ENCODE measurements at regions not wholly inside any gene's neighbourhood (a gene's known extent, or its start where the extent isn't known, plus 50 kb on each side); places are given as distances from the start of the nearest gene placed in this dataset.

DNA sequence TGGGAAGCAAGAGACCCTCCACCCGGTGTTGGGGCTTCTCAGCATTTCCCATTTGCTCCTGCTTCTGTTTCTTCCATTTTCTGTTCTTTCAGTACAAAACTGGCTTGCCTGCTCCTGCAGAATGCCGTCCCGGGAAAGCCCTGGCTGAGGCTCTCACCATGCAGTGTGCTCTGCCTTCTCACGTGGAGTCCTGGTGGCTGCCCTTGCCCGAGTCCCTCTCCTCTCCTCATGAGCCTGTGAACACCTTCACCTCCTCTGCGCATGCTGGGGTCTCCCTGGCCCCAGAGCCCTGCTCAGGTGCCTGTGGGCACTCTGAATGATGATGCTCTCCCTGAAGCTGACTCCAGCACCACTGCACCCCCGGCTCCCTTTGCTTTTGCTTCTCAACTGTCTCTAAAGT, 752.0 kb downstream of the QKI start:
- DNase-seq (ENCODE audit: low read depth, low spot score), result no peak

- DNase-seq (ENCODE audit: low read depth, low spot score), result no peak
Observed at GRCh38 chr6:164164876-164165275, 750.4 kb downstream of the QKI start.

GRCh38 chr6:164163239-164163638, 748.7 kb downstream of the QKI start:
- no peak for DNase-seq (ENCODE audit: low read depth, low spot score)

DNA sequence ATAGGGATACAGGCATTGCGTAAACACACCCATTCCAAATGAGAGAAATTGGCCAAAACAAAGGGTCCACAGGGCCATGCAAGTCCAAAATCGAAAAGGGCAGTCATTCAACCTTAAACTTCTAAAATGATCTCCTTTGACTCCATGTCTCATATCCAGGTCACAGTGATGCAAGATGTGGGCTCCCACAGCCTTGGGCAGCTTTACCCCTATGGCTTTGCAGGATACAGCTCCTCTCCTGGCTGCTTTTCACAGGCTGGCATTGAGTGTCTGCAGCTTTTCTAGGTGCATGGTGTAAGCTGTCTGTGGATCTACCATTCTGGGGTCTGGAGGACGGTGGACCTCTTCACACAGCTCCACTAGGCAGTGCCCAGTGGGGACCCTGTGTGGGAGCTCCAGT, 744.5 kb downstream of the QKI start:
- DNase-seq (ENCODE audit: low read depth, low spot score), result no peak

DNA sequence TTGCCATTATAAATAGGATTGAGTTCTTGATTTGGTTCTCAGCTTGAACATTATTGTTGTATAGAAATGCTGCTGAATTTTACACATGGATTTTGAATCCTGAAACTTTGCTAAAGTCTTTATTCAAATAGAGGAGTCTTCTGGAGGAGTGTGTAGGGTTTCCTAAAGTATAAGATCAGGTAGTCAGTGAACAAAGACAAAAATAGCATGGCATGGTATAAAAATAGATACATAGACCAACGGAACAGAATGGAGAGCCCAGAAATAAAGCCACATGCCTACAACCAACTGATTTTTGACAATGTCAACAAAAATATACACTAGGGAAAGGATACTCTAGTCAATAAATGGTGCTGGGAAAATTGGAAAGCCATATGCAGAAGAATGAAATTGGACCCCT, 740.1 kb downstream of the QKI start:
- no peak for DNase-seq (ENCODE audit: low read depth, low spot score)

DNA sequence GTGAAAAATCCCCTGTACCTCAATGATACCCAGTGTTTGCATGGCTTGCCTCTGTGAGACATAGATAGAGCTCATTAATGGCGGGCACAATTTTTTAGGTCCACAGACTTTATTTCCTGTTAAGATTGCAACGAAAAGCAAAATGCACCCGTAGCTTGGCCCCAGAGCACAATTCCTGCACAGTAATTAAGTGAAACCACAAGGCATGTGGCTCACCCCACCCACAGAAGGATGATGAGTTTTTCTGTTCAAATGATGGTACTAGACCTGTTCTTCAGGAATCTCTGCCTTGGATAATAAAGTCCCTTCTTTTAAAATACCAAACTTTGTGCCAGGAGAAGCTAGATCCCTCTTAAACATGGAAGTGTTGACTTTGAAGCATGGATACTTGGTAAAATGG, 738.1 kb downstream of the QKI start:
- no peak for DNase-seq (ENCODE audit: low read depth, low spot score)

DNA sequence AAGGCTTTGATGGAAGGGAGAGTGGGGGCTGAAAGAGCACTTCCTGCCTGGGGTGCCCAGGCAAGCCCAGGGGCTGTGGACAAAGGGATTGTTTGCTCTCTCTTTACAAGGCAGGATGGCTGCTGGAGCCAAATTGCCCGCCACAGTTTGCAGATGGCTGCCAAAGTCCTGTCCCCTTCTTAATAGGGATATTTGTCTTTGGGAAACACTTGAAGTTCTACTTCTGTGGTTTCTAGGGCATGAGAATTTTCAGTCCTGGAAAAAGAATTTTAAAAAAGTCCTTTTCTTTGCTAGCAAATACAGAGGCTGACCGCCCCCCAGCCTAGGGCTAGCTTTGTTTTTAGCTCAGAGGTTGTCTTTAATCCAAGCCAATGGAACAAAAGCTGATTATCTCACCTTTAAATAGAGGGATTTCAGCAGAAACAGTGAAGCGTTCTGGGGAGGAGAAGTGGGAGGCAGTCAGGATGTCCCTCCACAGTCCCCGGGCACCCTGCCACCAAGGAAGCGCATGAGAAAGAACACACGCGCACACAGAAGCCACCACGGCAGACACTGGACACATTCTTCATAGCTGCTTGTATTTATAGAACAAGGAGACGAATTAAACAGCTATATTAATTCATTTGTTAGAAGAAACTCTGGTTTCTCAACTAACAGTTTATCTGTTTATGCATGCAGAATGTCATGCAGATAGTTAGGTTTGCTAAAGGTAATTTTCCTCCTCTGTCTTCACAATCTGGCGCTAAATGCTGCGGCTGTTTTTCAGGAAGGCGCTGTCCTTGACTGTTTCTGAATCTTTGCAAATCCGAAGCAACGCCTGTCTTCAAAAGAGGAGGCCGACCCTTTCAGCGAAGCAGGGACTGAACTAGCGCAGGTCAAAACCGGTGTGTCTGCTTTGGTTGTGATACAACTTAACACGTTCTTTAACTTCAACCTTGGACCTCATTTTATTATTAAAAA, 736.9 kb downstream of the QKI start:
- no peak for DNase-seq (ENCODE audit: low read depth, low spot score)

DNA sequence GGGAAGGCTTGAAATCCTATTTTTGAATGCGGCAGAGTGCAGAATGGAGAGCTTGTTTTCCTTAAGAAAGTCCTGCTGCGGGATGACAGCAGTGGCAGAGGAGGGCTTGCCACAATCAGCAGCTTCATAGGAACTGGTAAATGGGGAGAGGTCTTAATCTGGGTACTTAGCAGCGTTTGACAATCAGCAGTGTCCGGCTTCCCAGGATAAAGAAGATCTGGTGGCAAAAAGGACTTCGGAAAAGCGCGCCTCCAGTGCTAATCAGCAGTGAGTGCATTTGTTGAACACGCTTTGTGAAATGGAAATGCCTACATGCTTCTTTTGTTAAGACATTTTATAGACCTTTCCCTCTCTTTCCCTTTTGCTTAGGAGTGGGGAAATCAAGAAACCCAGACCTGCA, 735.7 kb downstream of the QKI start:
- no peak for DNase-seq (ENCODE audit: low read depth, low spot score)

DNA sequence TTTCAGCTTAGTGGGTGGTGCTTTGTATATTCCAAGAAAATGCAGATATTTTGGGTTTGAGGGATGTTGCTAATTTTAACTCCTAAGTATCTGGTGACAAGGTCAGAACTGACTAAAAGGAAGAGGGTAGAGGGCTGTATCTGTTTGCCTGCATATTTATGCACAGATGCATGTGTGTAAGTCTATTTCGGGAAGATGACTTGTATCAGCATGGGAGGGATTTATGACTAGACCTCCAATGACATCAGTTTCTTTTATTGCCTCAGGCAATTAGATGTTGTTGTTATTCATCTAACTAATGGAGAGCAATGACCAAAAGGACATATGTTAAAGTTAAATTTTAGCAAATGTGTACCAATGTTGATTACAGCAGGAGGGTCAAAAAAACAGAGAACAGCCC, 734.3 kb downstream of the QKI start:
- DNase-seq (ENCODE audit: low read depth, low spot score), result no peak

- no peak for DNase-seq (ENCODE audit: low read depth, low spot score)
Observed at GRCh38 chr6:164144316-164144715, 729.8 kb downstream of the QKI start.

GRCh38 chr6:164142322-164142721, 727.8 kb downstream of the QKI start:
- no peak for DNase-seq (ENCODE audit: low read depth, low spot score)

GRCh38 chr6:164135511-164136132, 721.1 kb downstream of the QKI start:
- DNase-seq (ENCODE audit: low read depth, low spot score), result no peak

- DNase-seq (ENCODE audit: low read depth, low spot score), result no peak
Observed at GRCh38 chr6:164133095-164133494, 718.6 kb downstream of the QKI start.

- DNase-seq (ENCODE audit: low read depth, low spot score), result no peak
Observed at GRCh38 chr6:164130585-164130984, 716.1 kb downstream of the QKI start.

GRCh38 chr6:164130151-164130550, 715.6 kb downstream of the QKI start:
- no peak for DNase-seq (ENCODE audit: low read depth, low spot score)

- DNase-seq (ENCODE audit: low read depth, low spot score), result no peak
Observed at GRCh38 chr6:164129218-164129617, 714.7 kb downstream of the QKI start.

DNA sequence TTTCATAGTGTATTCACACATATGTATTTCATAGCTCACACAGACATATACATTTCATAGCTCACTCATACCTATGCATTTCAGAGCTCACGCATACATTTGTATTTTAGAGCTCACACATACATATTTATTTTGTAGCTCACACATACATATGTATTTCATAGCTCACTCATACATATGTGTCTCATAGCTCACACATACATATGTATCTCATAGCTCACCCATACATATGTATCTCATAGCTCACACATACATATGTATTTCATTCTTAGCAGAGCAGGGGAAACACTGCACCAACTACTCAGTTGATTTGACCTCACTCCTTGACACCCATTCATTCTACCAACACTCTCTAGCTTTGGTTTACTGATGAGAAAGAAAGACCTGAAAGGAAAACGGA, 713.6 kb downstream of the QKI start:
- DNase-seq (ENCODE audit: low read depth, low spot score), result no peak

- no peak for DNase-seq (ENCODE audit: low read depth, low spot score)
Observed at GRCh38 chr6:164124986-164125385, 710.5 kb downstream of the QKI start.

DNA sequence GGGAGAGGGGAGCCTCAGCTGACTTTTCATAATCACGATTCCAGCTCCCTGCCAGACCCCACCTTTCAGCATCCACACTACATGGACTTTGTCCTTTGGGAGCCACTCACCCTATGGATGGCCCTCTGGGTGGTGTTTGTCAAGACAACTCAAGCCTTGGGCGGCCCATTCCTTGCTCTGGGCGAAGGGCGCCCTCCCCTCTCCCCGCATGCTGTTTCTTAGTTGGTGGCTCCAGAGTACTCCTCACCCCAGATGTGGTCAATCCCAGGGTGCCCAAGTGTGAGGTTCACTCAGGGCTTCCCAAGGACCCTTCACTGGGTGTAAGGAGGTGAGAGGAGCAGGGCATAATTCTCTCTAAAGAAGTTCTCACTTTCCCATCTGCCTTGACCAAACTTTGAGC, 710.0 kb downstream of the QKI start:
- no peak for DNase-seq (ENCODE audit: low read depth, low spot score)

- no peak for DNase-seq (ENCODE audit: low read depth, low spot score)
Observed at GRCh38 chr6:164122109-164122508, 707.6 kb downstream of the QKI start.

DNA sequence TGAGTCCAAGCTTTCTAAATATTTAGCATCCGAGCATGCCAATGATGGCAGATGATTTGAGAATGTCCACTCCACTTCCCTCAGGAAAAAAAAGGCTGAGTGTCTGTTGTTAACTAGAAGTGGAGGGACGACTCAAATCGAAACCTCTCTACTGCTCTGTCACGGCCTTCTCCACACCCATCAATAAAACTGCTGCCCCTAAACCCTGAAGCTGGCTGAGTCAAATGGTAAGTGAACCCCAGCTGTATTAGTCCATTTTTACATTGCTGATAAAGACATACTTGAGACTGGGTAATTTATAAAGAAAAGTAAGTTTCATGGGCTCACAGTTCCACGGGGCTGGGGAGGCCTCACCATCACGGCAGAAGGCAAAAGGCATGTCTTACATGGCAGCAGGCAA, 707.0 kb downstream of the QKI start:
- DNase-seq (ENCODE audit: low read depth, low spot score), result no peak

GRCh38 chr6:164114651-164115050, 700.1 kb downstream of the QKI start:
- no peak for DNase-seq (ENCODE audit: low read depth, low spot score)

GRCh38 chr6:164114051-164114450, 699.5 kb downstream of the QKI start:
- no peak for DNase-seq (ENCODE audit: low read depth, low spot score)
